GM12872 (cell line): ENCODE measurements at regions not wholly inside any gene's neighbourhood (a gene's known extent, or its start where the extent isn't known, plus 50 kb on each side); places are given as distances from the start of the nearest gene placed in this dataset.

Experiments
- TF ChIP-seq, protein P1 (sequence below): IDR thresholded peaks from 3 replicates; pipeline ENCODE4 v1.5.1; 2011; ENCODE audit warnings: low read depth, mild to moderate bottlenecking, low read length, moderate library complexity; ENCODE audit not compliant: insufficient read depth

DNA sequence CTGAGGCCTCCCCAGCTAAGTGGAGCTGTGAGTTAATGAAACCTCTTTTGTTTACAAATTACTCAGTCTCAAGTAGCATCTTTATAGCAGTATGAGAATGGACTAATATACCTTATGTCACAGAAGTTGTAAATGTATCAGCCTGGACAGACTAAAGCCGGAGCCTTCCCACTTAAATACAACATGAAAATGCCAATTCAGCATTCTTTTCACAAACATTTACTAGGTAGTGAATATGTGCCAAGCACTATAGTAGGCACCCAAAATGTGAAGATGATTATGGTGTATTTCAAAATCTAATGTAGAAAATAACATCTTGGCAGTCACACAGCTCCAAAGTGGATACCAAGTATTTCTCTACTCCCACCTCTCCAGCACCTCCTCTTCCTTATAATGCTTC lies 693.0 kb downstream of the KCNJ2 start:
- TF ChIP-seq, protein P1, sequence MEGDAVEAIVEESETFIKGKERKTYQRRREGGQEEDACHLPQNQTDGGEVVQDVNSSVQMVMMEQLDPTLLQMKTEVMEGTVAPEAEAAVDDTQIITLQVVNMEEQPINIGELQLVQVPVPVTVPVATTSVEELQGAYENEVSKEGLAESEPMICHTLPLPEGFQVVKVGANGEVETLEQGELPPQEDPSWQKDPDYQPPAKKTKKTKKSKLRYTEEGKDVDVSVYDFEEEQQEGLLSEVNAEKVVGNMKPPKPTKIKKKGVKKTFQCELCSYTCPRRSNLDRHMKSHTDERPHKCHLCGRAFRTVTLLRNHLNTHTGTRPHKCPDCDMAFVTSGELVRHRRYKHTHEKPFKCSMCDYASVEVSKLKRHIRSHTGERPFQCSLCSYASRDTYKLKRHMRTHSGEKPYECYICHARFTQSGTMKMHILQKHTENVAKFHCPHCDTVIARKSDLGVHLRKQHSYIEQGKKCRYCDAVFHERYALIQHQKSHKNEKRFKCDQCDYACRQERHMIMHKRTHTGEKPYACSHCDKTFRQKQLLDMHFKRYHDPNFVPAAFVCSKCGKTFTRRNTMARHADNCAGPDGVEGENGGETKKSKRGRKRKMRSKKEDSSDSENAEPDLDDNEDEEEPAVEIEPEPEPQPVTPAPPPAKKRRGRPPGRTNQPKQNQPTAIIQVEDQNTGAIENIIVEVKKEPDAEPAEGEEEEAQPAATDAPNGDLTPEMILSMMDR = no peak

DNA sequence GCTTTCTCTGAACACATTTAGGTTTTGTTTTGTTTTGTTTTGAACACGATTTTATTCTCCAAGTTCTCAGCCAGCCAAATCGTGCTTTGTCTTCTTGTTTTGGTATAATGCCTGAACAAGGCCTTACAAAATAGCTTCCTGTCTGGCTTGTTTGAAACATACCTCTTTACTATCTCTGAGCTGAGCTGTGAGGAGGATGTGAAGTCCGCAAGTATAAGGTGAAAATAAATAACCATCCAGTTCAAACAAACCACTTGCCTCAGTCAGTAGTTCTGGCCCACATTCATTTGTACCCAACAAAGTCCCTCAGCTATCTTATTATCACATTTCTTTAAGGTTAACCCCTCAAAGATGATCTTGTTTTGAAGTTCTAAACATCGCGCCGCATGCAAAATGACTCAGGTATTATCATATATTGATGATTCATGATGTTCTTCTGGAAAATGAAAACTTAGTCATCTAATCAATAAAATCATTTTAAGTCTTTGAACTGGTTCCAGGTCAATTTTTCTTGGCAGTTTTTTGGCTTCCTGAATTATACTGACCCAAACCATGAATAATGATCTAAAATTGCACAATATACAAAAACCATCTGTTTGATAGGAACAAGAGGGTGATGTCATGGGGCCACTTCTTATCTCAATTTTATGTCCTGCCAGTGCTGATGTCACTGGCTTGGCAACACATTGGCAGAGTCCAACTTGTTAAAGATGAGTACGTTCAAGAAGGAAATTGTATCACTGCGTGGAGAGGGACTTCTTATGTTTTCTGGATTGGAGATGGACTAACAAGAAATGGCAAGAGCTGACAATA lies 694.3 kb downstream of the KCNJ2 start:
- TF ChIP-seq, protein P1 = no peak

DNA sequence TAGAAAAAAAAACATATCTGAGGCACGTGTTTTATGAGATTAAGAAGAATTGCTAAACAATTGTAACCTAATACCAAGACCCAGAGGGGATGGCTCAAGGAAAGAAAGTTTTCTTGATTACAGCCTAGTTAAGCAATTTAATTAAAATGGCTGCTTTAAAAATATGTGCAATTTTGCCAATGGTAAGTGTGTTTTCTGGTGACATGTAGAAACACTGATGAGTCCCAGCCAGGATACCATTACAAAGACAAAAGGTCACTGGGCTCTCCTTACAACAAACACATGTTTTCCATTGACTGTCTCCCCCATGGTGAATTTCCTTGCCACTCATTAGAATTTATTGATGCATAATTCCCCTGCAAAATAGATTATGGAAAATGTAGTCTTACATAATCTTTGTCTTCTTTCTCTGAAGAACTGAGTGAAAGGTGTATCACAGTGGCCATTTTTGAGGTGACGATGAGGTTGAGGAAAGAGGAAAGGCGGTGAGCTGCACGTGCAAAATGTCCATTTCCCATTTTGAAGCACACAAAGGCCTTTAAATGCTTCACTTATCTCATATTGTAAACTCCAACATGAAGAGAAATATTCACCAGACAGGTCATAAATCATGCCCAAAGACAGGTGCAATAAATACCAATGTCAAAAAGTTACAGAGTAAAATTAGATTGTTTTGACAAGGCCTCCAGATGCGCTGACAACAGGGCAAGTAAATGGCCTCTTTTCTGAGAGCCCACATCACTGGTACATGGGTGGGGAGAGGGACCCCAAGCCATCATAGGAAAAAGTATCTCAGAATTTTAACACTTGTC lies 696.9 kb downstream of the KCNJ2 start:
- TF ChIP-seq, protein P1 = no peak

DNA sequence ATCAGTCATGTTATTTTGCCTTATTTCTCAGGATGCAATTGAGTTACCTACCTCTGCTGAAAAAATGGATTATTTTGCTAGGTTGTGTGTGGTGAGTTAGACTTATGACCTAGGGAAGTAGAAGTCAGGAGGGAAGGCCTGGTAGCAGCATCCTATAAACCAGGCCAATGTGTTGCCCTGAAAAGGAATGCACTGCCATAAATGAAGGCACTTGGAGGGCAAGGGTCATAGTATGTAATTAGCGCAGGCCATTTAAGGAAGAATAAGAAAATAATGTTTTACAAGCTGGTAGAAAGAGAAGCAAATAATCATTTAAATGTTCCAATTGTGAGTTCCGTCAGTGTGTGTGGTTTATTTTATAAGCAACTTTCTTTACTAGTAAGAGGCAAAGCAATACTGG lies 698.8 kb downstream of the KCNJ2 start:
- TF ChIP-seq, protein P1 = no peak

DNA sequence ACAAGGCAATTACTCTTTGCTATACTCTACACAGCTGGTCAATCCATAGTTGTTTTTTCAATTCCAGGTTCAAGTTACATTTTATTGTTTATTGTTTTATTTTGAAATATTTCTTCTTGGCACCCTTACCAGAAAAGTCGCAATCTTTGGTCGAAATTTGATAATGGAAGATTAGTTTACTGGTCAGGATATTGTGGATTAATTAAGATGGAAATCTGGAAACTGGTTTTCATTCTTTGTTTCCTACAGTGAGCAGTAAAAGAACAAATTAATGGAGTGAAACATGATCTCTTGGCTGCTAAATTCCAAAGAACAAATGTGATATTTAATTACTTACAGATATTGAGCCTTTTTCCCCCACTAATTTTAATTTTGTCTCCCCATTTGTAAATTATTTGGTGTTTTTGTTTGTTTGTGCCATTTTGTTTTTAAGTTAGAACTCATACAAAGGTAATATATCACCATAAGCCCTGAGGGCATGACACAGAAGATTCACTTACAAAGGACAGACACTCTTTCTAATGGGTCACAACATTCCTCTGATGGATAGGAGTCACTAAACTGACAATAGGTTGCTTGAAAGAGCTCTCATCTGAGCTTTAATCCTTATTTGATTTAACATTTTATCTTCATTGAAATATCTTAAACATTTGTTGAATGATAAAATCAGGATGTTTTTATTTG lies 700.2 kb downstream of the KCNJ2 start:
- TF ChIP-seq, protein P1 = no peak

DNA sequence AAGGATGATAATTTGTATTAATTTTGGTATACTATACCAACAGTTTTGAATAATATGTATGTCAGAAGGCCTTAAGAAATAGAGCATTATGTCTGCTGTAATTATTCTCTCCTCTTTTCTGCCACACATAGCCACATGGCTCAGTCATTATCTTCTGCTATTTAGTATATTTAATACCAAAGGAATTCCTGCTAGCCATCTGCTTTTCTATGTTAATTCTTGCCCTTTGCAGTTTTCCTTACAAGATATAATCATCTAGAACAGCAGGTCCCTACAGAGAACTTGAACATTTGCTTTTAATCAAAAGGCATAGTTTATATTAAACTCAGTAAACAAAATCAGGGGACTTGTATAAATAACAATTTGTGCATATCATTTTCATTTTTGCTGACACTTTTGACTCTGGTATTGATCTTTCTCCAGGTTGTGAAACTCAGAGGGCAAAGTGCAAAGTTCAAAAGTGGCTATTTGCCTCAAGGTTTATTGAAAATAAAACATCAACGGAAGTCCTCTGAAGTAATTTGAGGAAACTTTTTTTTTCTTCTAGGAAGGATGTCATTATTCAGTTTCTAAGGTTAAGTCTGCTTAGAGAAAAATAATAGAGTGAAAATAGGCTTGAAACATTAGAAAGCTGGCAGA lies 702.0 kb downstream of the KCNJ2 start:
- TF ChIP-seq, protein P1 = no peak

DNA sequence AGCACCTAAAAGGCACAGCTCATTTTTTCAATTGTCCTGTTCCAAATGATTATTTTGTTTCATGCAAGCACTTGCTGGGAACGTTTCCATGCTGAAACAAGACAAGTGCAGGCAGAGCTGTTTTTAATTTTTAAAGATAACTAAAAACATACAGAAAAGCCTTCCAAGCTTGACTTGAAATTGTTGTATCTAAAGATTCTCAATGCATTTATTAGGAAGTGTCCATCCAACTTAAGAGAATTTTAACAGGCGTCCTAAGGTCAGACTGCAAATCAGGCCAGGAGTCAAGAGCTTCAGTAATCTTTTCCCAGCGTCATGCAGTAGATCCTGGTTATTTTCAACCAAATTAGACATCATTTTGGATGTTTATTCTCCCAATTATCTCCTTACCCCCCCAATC lies 702.8 kb downstream of the KCNJ2 start:
- TF ChIP-seq, protein P1 = no peak
